GM21528 (cell line): ENCODE measurements at regions not wholly inside any gene's neighbourhood (a gene's known extent, or its start where the extent isn't known, plus 50 kb on each side); places are given as distances from the start of the nearest gene placed in this dataset.
A peak's percentile ranks its signal among the peaks of the same experiment; 100 is the strongest.

Experiments
- ATAC-seq: cut with Tn5 transposase; IDR thresholded peaks from one replicate; pipeline ENCODE4 v1.9.1; 2021; ENCODE audit warnings: mild to moderate bottlenecking, moderate library complexity; ENCODE audit not compliant: unreplicated experiment, low FRiP score

- peak; percentile 95 for ATAC-seq
Observed at GRCh38 chr5:116681334-116682013, 106.9 kb upstream of the SEMA6A start.

DNA sequence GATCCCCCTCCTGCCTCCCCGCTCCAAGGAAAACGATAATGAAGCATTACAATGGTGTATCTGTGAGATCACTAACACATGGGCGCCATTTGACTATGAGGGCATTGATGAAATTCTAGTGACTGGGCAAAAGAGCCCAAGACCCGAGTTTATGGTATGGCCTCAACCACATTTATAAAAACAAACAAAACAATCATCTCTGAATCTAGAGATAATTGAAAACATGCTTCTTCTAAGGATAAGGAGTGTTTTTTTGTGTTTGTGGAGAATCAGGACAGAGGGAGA lies 100.9 kb upstream of the SEMA6A start:
- no peak for ATAC-seq

DNA sequence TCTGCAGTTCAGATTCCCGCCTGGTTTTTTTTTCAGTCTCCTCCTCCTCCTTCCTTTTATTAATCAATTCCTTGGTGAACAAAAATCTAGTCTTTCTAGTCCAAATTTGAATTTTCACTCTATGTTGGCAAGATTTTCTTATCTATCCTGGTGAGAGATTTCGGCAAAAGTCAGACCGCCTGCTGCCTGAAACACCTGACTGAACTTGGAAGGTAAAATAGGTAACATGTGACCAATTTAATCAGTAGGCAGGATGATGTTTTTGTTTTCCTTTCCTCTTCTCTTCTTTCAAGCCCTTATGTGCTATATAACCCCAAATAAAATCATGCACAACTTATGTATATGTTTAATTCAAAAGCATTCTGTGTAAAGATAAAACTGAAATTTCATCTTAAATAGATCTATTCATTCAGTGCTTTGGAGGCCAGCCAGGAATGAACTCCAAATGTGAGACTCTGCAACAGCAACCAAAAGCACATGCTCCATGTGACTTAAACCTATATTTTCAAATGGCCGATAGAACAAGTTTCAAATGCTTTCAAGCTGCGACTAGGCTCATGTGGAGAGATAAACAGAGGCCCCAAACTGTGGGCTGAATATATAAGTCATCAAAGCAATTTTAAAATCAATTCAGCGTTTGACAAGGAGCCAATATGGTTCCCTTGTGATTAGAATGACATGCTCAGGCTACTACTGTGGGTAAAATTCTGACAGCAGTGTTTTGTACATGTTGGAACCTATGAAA lies 100.4 kb upstream of the SEMA6A start:
- no peak for ATAC-seq

GRCh38 chr5:116673453-116673852 lies 98.8 kb upstream of the SEMA6A start:
- ATAC-seq = no peak

- ATAC-seq = no peak
Observed at GRCh38 chr5:116672203-116672602, 97.6 kb upstream of the SEMA6A start.

DNA sequence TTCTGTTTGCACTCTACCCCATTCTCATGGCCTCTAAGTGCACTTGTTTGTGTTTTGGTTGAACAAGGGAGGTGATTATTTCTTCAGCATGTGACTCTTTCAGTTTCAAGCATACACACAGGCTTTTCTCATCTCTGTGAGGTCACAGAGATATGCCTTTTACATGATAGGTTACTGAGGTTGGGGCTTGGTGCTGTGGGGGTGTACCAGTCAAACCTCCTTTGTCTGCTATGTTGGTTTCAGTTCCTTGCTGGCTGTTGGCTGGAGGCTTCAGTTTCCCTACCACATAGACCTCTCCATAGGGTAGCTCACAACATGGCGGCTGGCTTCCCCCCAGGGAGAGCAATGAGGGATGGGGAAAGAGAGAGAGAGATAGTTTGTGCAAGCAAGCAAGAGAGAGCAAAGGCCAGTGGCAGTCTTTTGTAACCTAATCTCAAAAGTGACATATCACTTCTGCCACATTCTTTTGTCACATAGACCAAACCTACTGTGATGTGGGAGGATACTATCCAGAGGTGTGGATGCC lies 96.7 kb upstream of the SEMA6A start:
- peak; percentile 99 for ATAC-seq

GRCh38 chr5:116669261-116670031 lies 94.8 kb upstream of the SEMA6A start:
- ATAC-seq = no peak

- no peak for ATAC-seq
Observed at GRCh38 chr5:116668390-116668789, 93.8 kb upstream of the SEMA6A start.

DNA sequence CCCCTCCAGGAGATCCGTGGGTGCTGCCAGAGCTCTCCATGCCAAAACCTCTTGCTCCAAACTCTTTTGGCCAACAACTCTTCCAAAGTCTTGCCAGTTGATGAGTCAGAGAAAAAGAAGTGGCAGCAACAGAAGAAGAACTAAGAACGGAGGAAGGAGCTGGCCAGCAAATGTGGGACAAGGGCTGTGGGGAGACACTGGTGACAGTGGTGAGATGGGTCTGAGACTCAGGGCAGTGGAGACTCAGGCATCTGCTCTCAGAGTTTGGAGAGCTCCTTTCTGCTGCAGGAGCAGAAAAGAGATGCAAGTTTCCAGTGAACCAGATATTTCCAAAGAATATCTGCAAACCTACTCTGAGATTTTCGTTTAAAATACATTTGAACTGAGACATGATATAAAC lies 92.3 kb upstream of the SEMA6A start:
- ATAC-seq = no peak

DNA sequence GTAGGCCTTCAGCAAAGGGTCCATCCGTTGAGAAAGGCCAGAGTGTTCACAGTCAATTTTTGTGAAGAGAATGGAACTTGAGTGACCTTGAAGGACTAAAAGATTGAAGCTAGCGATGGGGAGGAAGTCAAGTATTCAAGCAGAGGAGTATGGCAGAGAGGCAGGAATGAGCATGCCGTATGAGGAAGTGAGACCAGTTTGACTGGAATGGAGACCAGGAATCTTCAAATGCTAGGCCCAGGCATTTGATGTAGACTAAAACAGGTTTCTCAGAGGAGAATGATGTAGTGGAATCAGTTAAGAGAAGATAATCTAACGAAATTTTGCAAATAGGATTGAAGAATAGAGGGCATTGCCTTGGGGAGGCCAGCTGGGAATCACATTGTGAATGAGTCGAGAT lies 90.4 kb upstream of the SEMA6A start:
- ATAC-seq = no peak

- no peak for ATAC-seq
Observed at GRCh38 chr5:116663081-116663480, 88.5 kb upstream of the SEMA6A start.

DNA sequence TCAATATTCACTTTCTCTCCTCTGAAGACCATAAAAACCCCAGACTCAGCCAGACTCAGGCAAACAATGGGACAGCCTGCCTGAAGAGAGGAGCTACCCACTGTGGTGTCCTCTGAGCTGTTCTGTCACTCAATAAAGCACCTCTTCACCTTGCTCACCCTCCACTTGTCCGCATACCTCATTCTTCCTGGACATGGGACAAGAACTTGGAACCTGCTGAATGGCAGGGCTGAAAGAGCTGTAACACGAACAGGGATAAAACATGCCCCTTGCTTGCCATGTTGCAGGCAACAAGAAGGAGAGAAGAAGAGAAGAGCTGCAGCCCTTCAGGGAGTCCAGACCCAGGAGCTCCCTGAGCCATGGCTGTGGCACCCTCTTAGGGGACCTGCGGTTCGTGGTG lies 86.8 kb upstream of the SEMA6A start:
- ATAC-seq = no peak

GRCh38 chr5:116660929-116661328 lies 86.3 kb upstream of the SEMA6A start:
- no peak for ATAC-seq

DNA sequence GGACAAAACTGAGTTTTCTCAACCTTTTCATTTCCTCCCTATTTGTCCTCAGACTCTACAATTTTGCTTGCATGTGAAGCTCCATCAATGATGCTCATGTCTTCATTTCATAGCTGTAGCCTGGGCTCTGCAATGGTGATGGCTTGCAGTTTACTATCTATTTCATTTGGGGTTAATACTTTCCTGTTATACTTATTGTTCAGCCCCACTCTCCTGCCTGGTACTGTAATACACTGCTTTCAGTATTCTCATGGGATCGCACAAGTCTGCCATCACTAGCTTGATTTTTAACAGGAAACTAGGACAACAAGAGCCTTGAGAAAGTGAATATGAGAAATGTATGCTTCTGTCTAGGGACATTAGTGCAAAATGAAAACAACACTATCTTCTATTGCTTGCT lies 84.2 kb upstream of the SEMA6A start:
- ATAC-seq = no peak

- ATAC-seq = no peak
Observed at GRCh38 chr5:116658141-116658540, 83.5 kb upstream of the SEMA6A start.

DNA sequence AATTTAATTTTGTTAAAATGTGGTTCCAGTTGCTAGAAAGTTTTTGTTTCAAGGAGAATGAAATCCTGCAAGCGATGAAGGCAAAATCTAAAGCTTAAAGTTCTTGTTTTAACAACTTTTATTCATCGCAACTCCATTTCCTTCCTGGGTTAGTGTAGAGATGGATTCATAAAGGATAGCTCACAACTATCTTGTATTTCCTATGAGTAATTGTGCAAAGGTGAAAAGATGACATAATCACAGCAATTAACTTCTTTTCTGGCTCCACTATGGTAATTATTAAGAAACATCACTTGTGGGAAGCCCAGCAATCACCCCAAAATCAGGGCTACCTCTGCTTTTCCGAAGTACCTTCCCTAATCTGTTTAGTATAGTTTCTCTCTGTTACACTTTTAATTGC lies 80.8 kb upstream of the SEMA6A start:
- no peak for ATAC-seq

DNA sequence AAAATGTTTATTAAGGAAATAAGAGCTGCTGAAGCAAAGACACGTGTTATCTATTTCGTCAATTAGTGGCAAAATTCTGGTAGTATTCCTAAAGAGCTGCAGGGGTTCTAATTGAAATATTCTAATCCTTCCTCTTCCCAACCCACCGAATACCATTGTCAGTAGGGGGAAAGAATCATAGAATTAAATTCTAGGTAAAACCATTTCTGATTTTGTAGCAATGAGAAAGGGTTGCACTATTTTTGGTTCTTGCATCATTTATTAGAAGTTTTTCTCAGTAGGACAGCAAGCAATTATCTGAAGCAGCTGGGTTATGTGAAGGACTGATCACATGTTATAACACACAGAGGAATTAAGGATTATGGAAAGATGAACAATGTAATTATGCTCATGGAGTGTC lies 80.3 kb upstream of the SEMA6A start:
- ATAC-seq = no peak

DNA sequence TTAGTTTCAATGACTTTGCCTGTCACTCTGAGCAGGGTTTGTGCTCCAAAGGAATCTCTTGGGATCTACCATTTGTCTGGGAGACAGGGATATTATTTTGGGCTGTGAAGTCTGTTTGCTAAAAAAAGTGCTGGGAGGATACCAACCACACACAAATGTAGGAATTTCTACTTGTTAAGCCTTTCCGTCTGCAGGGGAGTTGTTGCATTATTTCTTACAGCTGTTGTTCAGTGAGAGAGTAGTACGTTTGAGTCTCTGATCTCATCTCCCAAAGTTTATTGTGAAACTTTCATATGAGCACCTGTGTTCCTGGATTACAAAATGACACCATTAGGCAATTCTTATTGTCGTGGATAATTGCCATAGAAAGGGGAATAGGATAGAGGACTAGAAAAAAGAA lies 78.3 kb upstream of the SEMA6A start:
- no peak for ATAC-seq

DNA sequence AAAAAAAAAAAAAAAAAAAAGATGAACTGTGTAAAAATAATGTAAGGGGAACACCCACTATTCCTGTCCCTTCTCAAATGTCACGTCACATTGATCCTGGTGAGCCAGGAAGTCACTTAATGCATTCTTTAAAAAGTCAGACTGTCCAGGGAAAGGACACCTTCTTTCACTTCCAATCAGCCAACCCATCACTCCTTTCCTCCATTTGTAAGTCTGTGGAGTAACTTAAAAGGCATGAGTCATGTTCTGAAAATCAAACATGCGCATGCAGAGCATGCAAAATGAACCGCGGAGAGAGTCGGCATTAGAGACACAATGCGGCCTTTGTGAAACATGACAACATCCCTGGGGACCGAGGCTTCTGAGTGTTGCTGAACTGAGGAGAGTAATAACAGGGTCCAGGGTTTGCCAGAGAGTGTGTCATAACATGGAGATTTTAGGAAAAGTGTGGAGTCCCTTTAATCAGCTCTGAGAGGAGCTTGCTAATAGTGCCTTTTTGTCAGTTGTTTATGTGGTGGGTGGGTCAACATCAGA lies 77.6 kb upstream of the SEMA6A start:
- no peak for ATAC-seq

GRCh38 chr5:116651653-116652052 lies 77.0 kb upstream of the SEMA6A start:
- ATAC-seq = no peak

DNA sequence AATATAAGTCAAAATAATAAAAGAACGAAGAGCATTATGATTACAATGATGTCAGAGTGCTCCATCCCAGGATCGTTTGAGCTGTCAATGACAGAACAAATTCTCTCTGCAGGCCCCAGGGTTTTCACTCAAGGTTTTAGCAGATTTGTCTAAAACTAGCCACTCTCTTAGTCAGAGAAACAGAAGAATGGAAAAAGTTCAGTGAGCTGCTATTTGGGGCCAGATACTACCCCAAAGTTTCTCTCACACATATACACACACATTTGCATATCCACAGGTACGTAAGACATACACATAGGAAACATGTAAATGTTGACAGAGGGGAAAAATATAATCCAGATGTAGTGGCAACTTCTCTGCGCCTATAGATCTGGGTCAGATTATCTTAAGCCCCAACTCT lies 76.3 kb upstream of the SEMA6A start:
- no peak for ATAC-seq
